K562 (cell line): ENCODE measurements at regions not wholly inside any gene's neighbourhood (a gene's known extent, or its start where the extent isn't known, plus 50 kb on each side); places are given as distances from the start of the nearest gene placed in this dataset.

Experiments
- ATAC-seq: fragments of 200-7000 bp; cut with Tn5 transposase; 3 replicates; pipeline ENCODE4 v1.9.1; 2020; ENCODE audit warnings: moderate library complexity
- BruUV-seq: library from RNA; stranded (reverse); fragments of 400-500 nt; replicated peaks from 2 replicates; lab custom pipeline; 2021; lab: Mats Ljungman, UMichigan
- CTCF ChIA-PET: fragments of 300-600 bp; formaldehyde crosslinking; extraction: SDS; loops from one replicate; lab custom pipeline; 2021; ENCODE audit warnings: low intra/inter-chr PET ratio; lab: Yijun Ruan, JAX
- POLR2A ChIA-PET: fragments of 300-600, 350-650 bp; sonication (Branson Sonifier 250); formaldehyde crosslinking; extraction: SDS; loops from one replicate; lab custom pipeline; 2021; ENCODE audit warnings: antibody characterized with exemption, inconsistent platforms; lab: Yijun Ruan, JAX
- DNase-seq, 4 experiments: peaks; one replicate each; pipeline versions ENCODE4 v3.0.0 to v3.0.0-alpha.2; 2011 to 2018; ENCODE audit warnings: low spot score in 3 of 4, mixed read lengths in 3 of 4; ENCODE audit errors: extremely low read depth in 1 of 4
- FAIRE-seq: peaks from 2 replicates; lab custom pipeline; 2011; peaks lifted over from hg19 to GRCh38; lab: Jason Lieb, UNC
- H2AFZ ChIP-seq: 2 replicates; pipeline ENCODE4 v1.6.0; 2011; ENCODE audit warnings: low read depth, low read length, control low read depth, inconsistent platforms
- H3K27ac ChIP-seq: fragments of 200-600 bp; 3 replicates; pipeline ENCODE4 v1.8.0; 2011; ENCODE audit warnings: low read depth, mild to moderate bottlenecking, control low read depth, inconsistent platforms, low read length, moderate library complexity, mixed read lengths; ENCODE audit errors: extremely low read depth
- H3K27me3 ChIP-seq, 2 experiments: fragments of 300-600 bp in 1 of 2; 2 replicates in 1 of 2; 3 replicates in 1 of 2; pipeline versions ENCODE4 v1.6.0 to v1.8.0; 2011; ENCODE audit warnings: inconsistent platforms in 2 of 2, low read length in 2 of 2, mild to moderate bottlenecking in 1 of 2, mixed read lengths in 1 of 2, moderate library complexity in 1 of 2; ENCODE audit not compliant: control insufficient read depth in 2 of 2, insufficient read depth in 2 of 2
- H3K36me3 ChIP-seq: fragments of 300-600 bp; 3 replicates; pipeline ENCODE4 v1.8.0; 2011; ENCODE audit warnings: mild to moderate bottlenecking, low read length, inconsistent platforms; ENCODE audit not compliant: control insufficient read depth, insufficient read depth
- H3K4me1 ChIP-seq, 2 experiments: fragments of 200-600 bp in 1 of 2; replicated peaks in 1 of 2; 2 replicates in 1 of 2; 3 replicates in 1 of 2; pipeline versions ENCODE4 v1.5.1 to v1.8.0; 2011; ENCODE audit warnings: inconsistent platforms in 2 of 2, low read length in 2 of 2, mild to moderate bottlenecking in 1 of 2, mixed read lengths in 1 of 2, moderate library complexity in 1 of 2; ENCODE audit not compliant: control insufficient read depth in 2 of 2, insufficient read depth in 2 of 2
- H3K4me2 ChIP-seq: 2 replicates; pipeline ENCODE4 v1.6.1; 2011; ENCODE audit warnings: low read length, control low read depth, inconsistent platforms, mixed read lengths; ENCODE audit not compliant: insufficient read depth
- H3K4me3 ChIP-seq: fragments of 200-600 bp; sonication (generic), shearing (Covaris generic); 2 replicates; pipeline ENCODE4 v1.5.1; 2016; ENCODE audit warnings: control low read depth, inconsistent platforms
- H3K79me2 ChIP-seq: fragments of 200-600 bp; 3 replicates; pipeline ENCODE4 v1.8.0; 2011; ENCODE audit warnings: low read length, inconsistent platforms; ENCODE audit not compliant: control insufficient read depth, insufficient read depth
- H3K9ac ChIP-seq, 2 experiments: 2 replicates each; pipeline versions ENCODE4 v1.6.0 to v1.6.1; 2011; ENCODE audit warnings: low read depth in 2 of 2, low read length in 2 of 2, control low read depth in 1 of 2, inconsistent platforms in 1 of 2, mild to moderate bottlenecking in 1 of 2, mixed read lengths in 1 of 2; ENCODE audit not compliant: insufficient read depth in 1 of 2
- H3K9me1 ChIP-seq: one replicate; pipeline ENCODE4 v1.6.0; 2011; ENCODE audit warnings: inconsistent platforms, mild to moderate bottlenecking, low read length, moderate library complexity; ENCODE audit not compliant: control insufficient read depth, insufficient read depth
- H3K9me3 ChIP-seq: replicated peaks from 2 replicates; pipeline ENCODE4 v1.5.1; 2011; ENCODE audit warnings: low read depth, low read length, inconsistent platforms; ENCODE audit not compliant: control insufficient read depth, insufficient read depth
- H4K20me1 ChIP-seq: replicated peaks from 2 replicates; pipeline ENCODE4 v1.6.1; 2011; ENCODE audit warnings: low read length, inconsistent platforms, mixed read lengths; ENCODE audit not compliant: control insufficient read depth, insufficient read depth
- E2F5 ChIP-seq: sonication (generic); formaldehyde crosslinking; IDR thresholded peaks from 2 replicates; pipeline ENCODE4 v1.8.0; 2022; ENCODE audit warnings: mild to moderate bottlenecking, missing genetic modification reagents
- ELK3 ChIP-seq: fragments of 450-650 bp; formaldehyde crosslinking; IDR thresholded peaks from 2 replicates; pipeline ENCODE4 v1.4.0; 2020; ENCODE audit warnings: mild to moderate bottlenecking
- FOXM1 ChIP-seq, 2 experiments: fragments of 450-650 bp in 1 of 2; sonication (generic) in 1 of 2; formaldehyde crosslinking in 1 of 2; IDR thresholded peaks; 2 replicates each; pipeline versions ENCODE4 v1.6.1 to v1.9.0; 2017 to 2022; ENCODE audit warnings: low read depth in 2 of 2, mild to moderate bottlenecking in 2 of 2, missing genetic modification reagents in 1 of 2, moderate library complexity in 1 of 2
- KDM5B ChIP-seq: fragments of 200-600 bp; sonication (generic); IDR thresholded peaks from 2 replicates; pipeline ENCODE4 v1.6.1; 2012; ENCODE audit warnings: low read depth, mild to moderate bottlenecking, moderate library complexity, low read length, control low read depth, inconsistent platforms; ENCODE audit not compliant: insufficient replicate concordance
- ZNF407 ChIP-seq: fragments of 450-650 bp; IDR thresholded peaks from 2 replicates; pipeline ENCODE4 v1.6.1; 2016; ENCODE audit warnings: low read depth
- WGBS: fragments of 100-300 bp; shearing (Covaris generic); methylation state at CpG from one replicate; pipeline ENCODE4 v1.1.6; 2016; ENCODE audit warnings: low coverage, mixed read lengths; ENCODE audit not compliant: insufficient coverage; ENCODE audit errors: missing lambda C conversion rate; 5-methylcytosine and 5-hydroxymethylcytosine counted together
- in situ Hi-C: fragments of 300-500 bp; cut with MboI; formaldehyde crosslinking; loops from 4 replicates; pipeline ENCODE4 v1.15.0; 2018; ENCODE audit warnings: inconsistent platforms, mixed read lengths
- intact Hi-C: fragments of 100-400 bp; cut with micrococcal nuclease; formaldehyde crosslinking; loops from 2 replicates; pipeline ENCODE4 v1.14.2; 2022

- H3K4me2 ChIP-seq: no peak overlapping the region
- FAIRE-seq (no peak), ATAC-seq (no peak)
- H3K4me3 ChIP-seq: no peak overlapping the region
- no peak overlapping the region for H3K9ac ChIP-seq
- H3K27ac ChIP-seq: no peak overlapping the region
- H4K20me1 ChIP-seq: no peaks in the 10 kb centered on the region
- no peaks in the 10 kb centered on the region for H3K27me3 ChIP-seq
- H3K9me1 ChIP-seq: no peaks in the 10 kb centered on the region
- no TSS peak for BruUV-seq
- H2AFZ ChIP-seq: no peak overlapping the region
- H3K79me2 ChIP-seq: no peaks in the 10 kb centered on the region
- ChIA-PET CTCF (no interaction called here), POLR2A (no interaction called here)
- no peaks in the 10 kb centered on the region for H3K4me1 ChIP-seq
- in situ Hi-C loops: no loop called here
- 0% methylated on average over 4 of the region's 4 CpGs for WGBS
- H3K36me3 ChIP-seq: no peaks in the 10 kb centered on the region
- H3K9me3 ChIP-seq: no peaks in the 10 kb centered on the region
- intact Hi-C loops: no loop called here
- TF ChIP-seq FOXM1 (IDR thresholded peaks at IDR 0.05; ENCODE audit: low read depth) (no peak), FOXM1 (CRISPR knock-in tag; IDR thresholded peaks at IDR 0.05; ENCODE audit: low read depth) (no peak)
- TF ChIP-seq, all 486 proteins: peak for 0
- DNase-seq: no peak
Measured at GRCh38 chr5:60056191-60056590, 162.7 kb upstream of the PDE4D start.

GRCh38 chr5:60055168-60055567 lies 161.6 kb upstream of the PDE4D start:
- Histone ChIP-seq H3K4me1 (no peaks in the 10 kb centered on the region), H3K27ac (no peak overlapping the region), H3K4me2 (no peak overlapping the region), H3K9ac (no peak overlapping the region), H3K27me3 (no peaks in the 10 kb centered on the region), H2AFZ (no peak overlapping the region), H4K20me1 (no peaks in the 10 kb centered on the region), H3K36me3 (no peaks in the 10 kb centered on the region), H3K9me1 (no peaks in the 10 kb centered on the region), H3K9me3 (no peaks in the 10 kb centered on the region), H3K4me3 (no peak overlapping the region), H3K79me2 (no peaks in the 10 kb centered on the region)
- DNase-seq (no peak), ATAC-seq (no peak), FAIRE-seq (no peak)
- BruUV-seq: no TSS peak
- CTCF ChIA-PET: no interaction called here
- POLR2A ChIA-PET: no interaction called here
- in situ Hi-C loops (no loop called here), intact Hi-C loops (no loop called here)
- TF ChIP-seq KDM5B: no peak
- TF ChIP-seq ELK3 (CRISPR knock-in tag): no peak
- no peak for TF ChIP-seq ZNF407
- no peak for TF ChIP-seq E2F5 (CRISPR knock-in tag)
